Suppressor macrophage treated with lipopolysaccharide for 1 hour (primary cell): ENCODE measurements at regions not wholly inside any gene's neighbourhood (a gene's known extent, or its start where the extent isn't known, plus 50 kb on each side); places are given as distances from the start of the nearest gene placed in this dataset.
"Not testable (repeated sequence)": the region's sequence is repeated elsewhere in the genome, so short reads cannot be mapped to it uniquely, and the experiment has no call there.

Experiments used
- DNase-seq, 3 donors: peaks; one replicate each; pipeline ENCODE4 v3.0.0-alpha.2; 2020 to 2022

- DNase-seq = peak in 2 of 3 donors; percentile 1 to 4
Measured at GRCh38 chr19:22545751-22546150, 88.4 kb upstream of the ZNF492 start.

GRCh38 chr19:22533761-22534160 lies 100.4 kb upstream of the ZNF492 start:
- no peak for DNase-seq

GRCh38 chr19:22532388-22533300 lies 101.5 kb upstream of the ZNF492 start:
- DNase-seq = no peak

- no peak for DNase-seq
Measured at GRCh38 chr19:22530042-22530441, 104.1 kb upstream of the ZNF492 start.

GRCh38 chr19:22528956-22529355 lies 105.2 kb upstream of the ZNF492 start:
- no peak for DNase-seq

GRCh38 chr19:22527554-22527953 lies 105.4 kb upstream of the ZNF98 start:
- DNase-seq = no peak

- DNase-seq = no peak
Measured at GRCh38 chr19:22526661-22527272, 104.6 kb upstream of the ZNF98 start.

GRCh38 chr19:22523940-22524339 lies 101.8 kb upstream of the ZNF98 start:
- no peak for DNase-seq

GRCh38 chr19:22519562-22519961 lies 97.4 kb upstream of the ZNF98 start:
- not testable (repeated sequence) for DNase-seq

- DNase-seq = no peak
Measured at GRCh38 chr19:22519152-22519551, 97.0 kb upstream of the ZNF98 start.

- DNase-seq = no peak
Measured at GRCh38 chr19:22517496-22518411, 95.6 kb upstream of the ZNF98 start.

- no peak for DNase-seq
Measured at GRCh38 chr19:22515435-22515834, 93.3 kb upstream of the ZNF98 start.

- DNase-seq = no peak
Measured at GRCh38 chr19:22503524-22503923, 81.4 kb upstream of the ZNF98 start.

- no peak for DNase-seq
Measured at GRCh38 chr19:22502766-22503165, 80.6 kb upstream of the ZNF98 start.

GRCh38 chr19:22498831-22499430 lies 76.8 kb upstream of the ZNF98 start:
- DNase-seq = not testable (repeated sequence)

- no peak for DNase-seq
Measured at GRCh38 chr19:22491746-22492145, 69.6 kb upstream of the ZNF98 start.

GRCh38 chr19:22483514-22483913 lies 61.4 kb upstream of the ZNF98 start:
- DNase-seq = not testable (repeated sequence)

- no peak for DNase-seq
Measured at GRCh38 chr19:22472180-22472637, 50.1 kb upstream of the ZNF98 start.
